Stimulated activated CD4-positive, alpha-beta T cell treated with anti-CD3 and anti-CD28 coated beads, Interleukin-1b, Interleukin-23, amount 100 ng/mL, for 24 hours (primary cell): ENCODE measurements at regions not wholly inside any gene's neighbourhood (a gene's known extent, or its start where the extent isn't known, plus 50 kb on each side); places are given as distances from the start of the nearest gene placed in this dataset.
"Not testable (repeated sequence)": the region's sequence is repeated elsewhere in the genome, so short reads cannot be mapped to it uniquely, and the experiment has no call there.

Experiments used
- DNase-seq, 4 experiments: peaks; one replicate each; pipeline ENCODE4 v3.0.0-alpha.2; 2020; ENCODE audit warnings: low read depth in 4 of 4, low spot score in 1 of 4

DNA sequence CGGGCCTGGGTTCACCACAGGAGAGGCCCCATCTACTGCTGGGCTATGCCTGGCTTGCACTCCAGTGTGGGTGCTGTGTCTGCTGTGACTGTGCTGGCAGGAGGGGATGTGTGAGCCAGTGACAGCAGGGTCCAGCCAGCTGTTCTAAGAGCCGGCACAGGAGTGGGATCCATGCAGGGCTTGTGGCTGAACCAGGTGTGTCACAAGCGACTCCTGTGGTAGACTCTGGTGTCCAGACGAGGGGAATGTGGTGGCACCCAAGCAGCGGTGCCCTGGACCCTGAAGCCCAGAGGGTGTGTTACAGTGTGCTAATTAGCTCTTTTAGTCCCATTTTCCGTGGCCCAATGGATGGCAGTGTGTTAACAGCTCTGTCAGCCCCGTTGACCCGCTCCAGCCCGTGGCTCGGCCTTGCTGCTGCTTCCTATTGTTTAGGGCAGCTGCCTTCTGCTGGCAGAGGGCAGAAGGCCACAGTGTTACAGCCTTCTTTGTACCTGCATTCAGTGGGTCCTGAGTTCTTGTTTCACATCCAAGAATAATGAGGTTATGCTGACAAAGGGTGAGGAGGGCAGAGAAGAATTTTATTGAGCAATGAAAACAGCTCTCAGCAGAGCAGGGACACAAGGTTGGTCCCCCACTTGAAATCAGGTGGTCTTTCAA lies 78.5 kb upstream of the RNU6-1 start:
- no peak for DNase-seq

GRCh38 chr15:67920524-67921240 lies 80.8 kb upstream of the RNU6-1 start:
- no peak for DNase-seq

- no peak for DNase-seq
Measured at GRCh38 chr15:67922106-67922675, 82.3 kb upstream of the RNU6-1 start.

- no peak for DNase-seq
Measured at GRCh38 chr15:67922971-67923945, 83.4 kb upstream of the RNU6-1 start.

DNA sequence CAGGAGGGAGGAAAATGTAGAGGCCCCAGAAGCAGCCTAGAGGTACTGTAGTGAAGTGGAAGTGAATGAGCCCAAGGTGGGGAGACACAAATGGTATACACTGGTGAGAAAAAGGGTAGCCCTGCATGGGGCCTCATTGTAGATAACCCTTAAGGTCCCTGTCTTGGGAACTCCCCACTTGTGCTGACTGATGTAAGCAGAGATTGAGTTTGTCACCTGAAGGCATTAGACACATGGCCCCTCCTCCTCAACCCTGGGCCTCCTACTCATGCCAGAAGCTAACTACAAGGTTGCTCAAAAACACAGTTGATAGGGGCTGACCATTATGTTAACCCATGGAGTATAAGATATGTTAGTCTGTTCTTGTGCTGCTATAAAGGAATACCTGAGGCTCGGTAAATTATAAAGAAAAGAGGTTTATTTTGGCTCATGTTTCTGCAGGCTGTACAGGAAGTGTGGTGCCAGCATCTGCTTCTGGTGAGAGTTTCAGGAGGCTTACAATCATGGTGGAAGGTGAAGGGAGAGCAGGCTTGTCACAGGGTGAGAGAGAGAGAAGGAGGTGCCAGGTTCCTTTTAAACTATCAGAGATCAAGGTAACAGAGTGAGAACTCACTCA lies 84.6 kb upstream of the RNU6-1 start:
- DNase-seq, result no peak

DNA sequence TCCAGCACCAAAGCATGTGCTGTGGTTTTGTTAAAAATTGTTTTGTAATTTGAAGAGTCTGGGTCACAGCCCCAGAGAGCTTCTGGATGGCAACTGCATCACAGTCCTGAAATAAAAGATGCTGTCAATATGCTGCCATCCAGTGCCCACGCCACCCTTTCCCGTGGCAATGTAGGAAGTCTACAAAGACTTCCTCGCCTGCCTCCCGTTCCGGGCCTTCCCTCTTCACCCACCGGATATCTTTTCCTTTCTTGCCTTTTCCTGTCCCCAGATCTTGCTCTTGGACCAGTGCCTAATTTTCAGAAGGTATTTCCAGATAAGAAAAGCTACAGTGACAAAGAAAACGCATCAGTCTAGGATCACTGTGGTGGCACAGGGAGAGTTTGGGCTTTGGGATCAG lies 85.3 kb upstream of the RNU6-1 start:
- DNase-seq, result no peak

- DNase-seq, result no peak
Measured at GRCh38 chr15:67927501-67928168, 87.8 kb upstream of the RNU6-1 start.

DNA sequence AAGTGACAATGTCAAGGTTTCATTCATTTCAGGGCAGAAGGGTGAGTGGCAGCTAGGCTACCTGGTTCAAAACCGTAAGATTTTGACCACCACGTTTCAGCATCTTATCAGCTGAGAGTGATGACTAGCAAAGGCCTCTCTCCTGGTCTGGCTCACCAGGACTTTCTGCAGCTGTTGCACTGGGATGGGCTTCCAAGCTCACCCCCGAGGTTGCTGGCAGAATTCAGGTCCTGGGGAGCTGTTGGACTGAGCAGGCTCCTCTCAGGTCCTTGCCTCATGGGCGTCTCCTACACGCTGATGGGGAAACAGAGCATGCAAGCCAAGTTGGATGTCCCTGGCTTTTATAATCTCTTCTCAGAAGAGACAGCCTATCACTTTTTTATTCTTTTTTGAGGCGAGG lies 88.8 kb upstream of the RNU6-1 start:
- no peak for DNase-seq

DNA sequence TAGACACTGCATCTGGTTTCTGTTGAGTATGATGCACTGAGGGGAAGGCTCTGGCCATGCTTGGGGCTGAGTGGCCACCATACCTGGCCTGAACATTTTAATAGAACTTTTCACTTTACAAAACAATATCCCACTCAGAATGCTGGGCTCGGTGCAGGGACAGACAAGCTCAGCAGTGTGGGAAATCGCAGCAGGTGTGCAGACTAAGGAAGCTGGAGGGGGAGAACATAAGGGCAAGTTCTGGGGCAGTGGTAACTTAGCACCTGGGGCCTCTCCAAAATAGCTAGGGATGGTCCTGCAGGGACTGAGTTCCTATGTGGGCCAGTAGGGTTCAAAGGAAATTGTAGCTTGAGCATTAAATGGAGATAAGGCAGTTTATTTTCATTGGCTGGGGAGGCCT lies 90.9 kb upstream of the RNU6-1 start:
- DNase-seq, result no peak

DNA sequence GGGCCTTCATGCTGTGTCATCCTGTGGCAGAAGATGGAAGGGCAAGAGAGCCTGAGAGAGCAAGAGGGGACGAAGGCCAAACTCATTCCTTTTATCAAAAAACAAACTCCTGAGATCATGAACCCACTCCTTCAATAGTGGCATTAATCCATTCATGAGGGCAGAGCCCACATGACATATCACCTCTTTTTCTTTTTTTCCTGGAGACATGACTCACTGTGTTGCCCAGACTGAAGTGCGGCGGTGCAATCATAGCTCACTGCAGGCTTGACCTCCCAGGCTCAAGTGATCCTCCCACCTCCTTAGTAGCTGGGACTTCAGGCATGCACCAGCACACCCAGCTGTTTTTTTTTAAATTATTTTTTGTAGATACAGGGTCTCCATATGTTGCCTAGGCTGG lies 92.0 kb upstream of the RNU6-1 start:
- no peak for DNase-seq

- DNase-seq, result not testable (repeated sequence)
Measured at GRCh38 chr15:67934126-67934525, 94.3 kb upstream of the RNU6-1 start.

DNA sequence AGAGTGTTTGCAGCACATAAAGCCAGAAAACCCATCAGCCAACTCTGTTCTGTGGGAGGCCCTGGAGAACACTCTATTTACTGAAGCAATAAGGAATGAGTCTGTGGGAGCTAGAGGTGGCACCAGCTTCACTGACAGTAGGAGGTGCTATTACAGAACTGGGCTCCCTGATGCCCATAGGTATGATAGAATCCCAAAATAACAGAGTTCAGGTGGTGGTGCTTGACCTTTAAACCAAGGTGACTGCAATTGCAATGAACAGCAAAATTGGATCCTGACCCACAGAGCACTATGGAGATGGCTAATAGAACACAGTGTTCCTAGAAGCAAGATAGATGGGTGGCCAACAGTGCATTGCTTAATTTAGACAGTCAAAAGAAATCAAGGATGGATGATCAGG lies 95.4 kb upstream of the RNU6-1 start:
- no peak for DNase-seq

DNA sequence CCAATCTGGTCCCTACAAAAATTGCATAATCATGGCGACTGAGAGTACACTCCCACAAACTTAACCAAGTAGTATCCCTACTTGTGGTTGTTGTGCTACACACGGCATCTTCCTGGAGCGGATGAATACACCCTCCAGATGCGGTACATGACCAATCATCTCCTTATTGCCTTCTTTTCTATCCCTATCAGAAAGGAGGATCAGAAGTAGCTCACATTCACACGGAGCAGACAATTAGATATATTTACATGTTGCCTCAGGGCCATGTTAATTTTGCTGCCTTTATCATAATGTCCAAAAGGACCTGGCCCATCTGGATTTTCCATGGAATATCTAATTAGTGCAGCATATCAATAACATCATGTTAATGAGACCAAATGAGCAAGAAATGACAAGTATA lies 96.4 kb upstream of the RNU6-1 start:
- DNase-seq, result no peak

DNA sequence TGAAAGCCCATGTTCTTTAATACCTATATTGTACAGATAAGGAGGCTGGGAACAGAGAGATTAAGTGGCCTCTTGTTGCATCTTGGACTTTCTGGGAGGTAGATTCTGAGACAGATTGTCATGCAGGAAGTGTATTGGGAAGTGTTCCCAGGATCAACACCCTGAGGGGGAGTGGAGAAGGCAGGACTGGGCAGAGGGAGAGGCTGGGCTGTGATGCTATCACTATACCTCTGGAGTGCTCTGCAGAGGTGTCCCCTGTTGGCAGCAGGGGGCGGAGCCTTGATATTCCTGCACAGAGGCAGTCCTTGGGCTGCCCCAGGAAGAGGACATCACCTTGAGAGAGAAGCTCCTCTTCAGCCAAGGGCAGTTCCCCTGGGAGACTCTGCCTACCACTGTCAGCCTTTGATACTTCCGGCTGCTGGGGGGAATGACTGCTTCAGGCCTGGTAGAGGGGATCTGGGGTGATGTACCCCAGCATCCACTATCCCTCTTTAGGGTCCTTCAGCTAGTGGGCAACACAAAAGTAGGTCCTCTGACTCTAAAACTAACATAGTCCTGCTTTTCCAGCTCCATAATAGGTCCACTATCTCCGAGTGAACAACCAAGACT lies 97.4 kb upstream of the RNU6-1 start:
- no peak for DNase-seq

GRCh38 chr15:67939179-67939578 lies 99.3 kb upstream of the RNU6-1 start:
- DNase-seq, result not testable (repeated sequence)

GRCh38 chr15:67939588-67940323 lies 99.9 kb upstream of the RNU6-1 start:
- not testable (repeated sequence) for DNase-seq

GRCh38 chr15:67940324-67940719 lies 100.5 kb upstream of the RNU6-1 start:
- no peak for DNase-seq

- no peak for DNase-seq
Measured at GRCh38 chr15:67941648-67942310, 101.9 kb upstream of the RNU6-1 start.

GRCh38 chr15:67943475-67943874 lies 103.6 kb upstream of the RNU6-1 start:
- no peak for DNase-seq
